Upper lobe of left lung (tissue), 4 donors: ENCODE measurements at regions not wholly inside any gene's neighbourhood (a gene's known extent, or its start where the extent isn't known, plus 50 kb on each side); places are given as distances from the start of the nearest gene placed in this dataset.

Source experiments
- CTCF ChIP-seq, 6 experiments: fragments of 450-650 bp in 4 of 6; fragments of 200-600 bp in 2 of 6; sonication (generic) in 2 of 6; IDR thresholded peaks; one replicate each; pipeline ENCODE4 v1.5.1; 2016 to 2019; ENCODE audit warnings: antibody characterized with exemption in 6 of 6
- POLR2A ChIP-seq, 4 donors: fragments of 450-650 bp; IDR thresholded peaks; one replicate each; pipeline ENCODE4 v1.5.1; 2016 to 2017; ENCODE audit warnings: antibody characterized with exemption in 4 of 4, mild to moderate bottlenecking in 2 of 4
- POLR2AphosphoS5 ChIP-seq, 2 donors: sonication (generic); formaldehyde crosslinking; IDR thresholded peaks; one replicate each; pipeline ENCODE4 v1.5.1; 2017; ENCODE audit warnings: antibody characterized with exemption in 2 of 2

GRCh38 chr10:6817770-6818169 lies 237.7 kb upstream of the PRKCQ start:
- TF ChIP-seq CTCF (IDR thresholded peaks at IDR 0.05), result no peak
- TF ChIP-seq POLR2A (IDR thresholded peaks at IDR 0.05), result no peak
- no peak for TF ChIP-seq POLR2AphosphoS5 (IDR thresholded peaks at IDR 0.05)
